Upper lobe of left lung (tissue), 4 donors: ENCODE measurements at regions not wholly inside any gene's neighbourhood (a gene's known extent, or its start where the extent isn't known, plus 50 kb on each side); places are given as distances from the start of the nearest gene placed in this dataset.

ENCODE experiments used
- POLR2A ChIP-seq, 4 donors: fragments of 450-650 bp; IDR thresholded peaks; one replicate each; pipeline ENCODE4 v1.5.1; 2016 to 2017; ENCODE audit warnings: antibody characterized with exemption in 4 of 4, mild to moderate bottlenecking in 2 of 4
- TF ChIP-seq, protein P1 (sequence below), 6 experiments: fragments of 450-650 bp in 4 of 6; fragments of 200-600 bp in 2 of 6; sonication (generic) in 2 of 6; IDR thresholded peaks; one replicate each; pipeline ENCODE4 v1.5.1; 2016 to 2019; ENCODE audit warnings: antibody characterized with exemption in 6 of 6

DNA sequence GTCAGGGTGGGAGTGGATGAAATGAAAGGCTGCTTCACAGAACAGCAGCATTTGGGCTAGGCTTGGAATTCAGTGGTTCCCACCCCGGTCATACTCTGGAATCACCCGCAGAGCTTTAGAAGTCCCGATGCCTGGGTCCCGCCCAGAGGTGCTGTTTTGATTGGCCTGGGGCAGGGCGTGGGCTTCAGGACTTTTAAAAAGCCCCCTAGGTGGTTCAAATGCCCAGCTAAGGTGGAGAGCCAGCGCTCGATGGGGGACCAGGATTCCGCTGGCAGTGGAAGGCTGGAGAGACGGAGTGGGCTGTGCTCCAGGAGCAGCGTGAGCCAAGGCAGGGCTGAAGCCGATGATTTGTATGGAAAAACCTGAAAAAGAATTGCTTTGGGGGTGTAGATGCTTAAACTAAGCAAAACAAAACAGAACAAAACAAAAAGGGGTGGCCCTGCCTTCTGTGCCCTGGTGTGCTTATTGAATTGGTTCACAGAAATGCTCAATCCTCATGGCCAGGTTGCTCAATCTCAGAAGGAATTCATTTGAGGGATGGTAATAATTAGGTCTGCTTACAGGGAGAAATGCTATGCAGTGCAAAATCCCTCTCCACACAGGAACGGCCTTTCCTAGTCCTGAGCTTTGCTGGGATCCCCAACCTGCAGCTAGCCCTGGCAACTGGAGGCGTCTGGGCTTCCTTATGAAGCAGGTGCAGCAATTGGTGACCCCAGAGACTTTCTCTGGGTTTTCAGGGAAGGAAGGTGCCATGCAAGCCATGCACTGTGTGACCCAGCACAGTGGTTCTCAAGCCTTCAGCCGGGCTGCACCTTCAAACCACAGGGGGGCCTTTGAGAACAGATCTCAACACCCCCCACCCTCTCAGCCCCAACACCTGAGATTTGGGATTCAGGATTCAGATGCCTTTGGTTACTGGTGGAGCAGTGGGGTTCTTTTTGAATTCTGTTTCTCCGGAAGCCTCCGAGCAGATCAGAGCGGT, 174.0 kb upstream of the ZNF618 start:
- TF ChIP-seq, protein P1, sequence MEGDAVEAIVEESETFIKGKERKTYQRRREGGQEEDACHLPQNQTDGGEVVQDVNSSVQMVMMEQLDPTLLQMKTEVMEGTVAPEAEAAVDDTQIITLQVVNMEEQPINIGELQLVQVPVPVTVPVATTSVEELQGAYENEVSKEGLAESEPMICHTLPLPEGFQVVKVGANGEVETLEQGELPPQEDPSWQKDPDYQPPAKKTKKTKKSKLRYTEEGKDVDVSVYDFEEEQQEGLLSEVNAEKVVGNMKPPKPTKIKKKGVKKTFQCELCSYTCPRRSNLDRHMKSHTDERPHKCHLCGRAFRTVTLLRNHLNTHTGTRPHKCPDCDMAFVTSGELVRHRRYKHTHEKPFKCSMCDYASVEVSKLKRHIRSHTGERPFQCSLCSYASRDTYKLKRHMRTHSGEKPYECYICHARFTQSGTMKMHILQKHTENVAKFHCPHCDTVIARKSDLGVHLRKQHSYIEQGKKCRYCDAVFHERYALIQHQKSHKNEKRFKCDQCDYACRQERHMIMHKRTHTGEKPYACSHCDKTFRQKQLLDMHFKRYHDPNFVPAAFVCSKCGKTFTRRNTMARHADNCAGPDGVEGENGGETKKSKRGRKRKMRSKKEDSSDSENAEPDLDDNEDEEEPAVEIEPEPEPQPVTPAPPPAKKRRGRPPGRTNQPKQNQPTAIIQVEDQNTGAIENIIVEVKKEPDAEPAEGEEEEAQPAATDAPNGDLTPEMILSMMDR (IDR thresholded peaks at IDR 0.05): no peak
- TF ChIP-seq POLR2A (IDR thresholded peaks at IDR 0.05): no peak
